ENCODE measurements at regions not wholly inside any gene's neighbourhood (a gene's known extent, or its start where the extent isn't known, plus 50 kb on each side); places are given as distances from the start of the nearest gene placed in this dataset.

- TF ChIP-seq POLR2AphosphoS5 (IDR thresholded peaks at IDR 0.05; ENCODE audit: low read depth, low read length), result no peak
- TF ChIP-seq TAF1 (IDR thresholded peaks at IDR 0.05; ENCODE audit: borderline replicate concordance, insufficient read depth, low read length), result no peak
These were observed 77.6 kb upstream of the ZMIZ1 start for GRCh38 chr10:78991187-78991586.
